ENCODE measurements at regions not wholly inside any gene's neighbourhood (a gene's known extent, or its start where the extent isn't known, plus 50 kb on each side); places are given as distances from the start of the nearest gene placed in this dataset.

- peak; percentile 32 to 65 for ATAC-seq
- TF ChIP-seq CTCF (IDR thresholded peaks at IDR 0.05), result no peak
- no peaks in the 10 kb centered on the region for H3K27me3 ChIP-seq (ENCODE audit: low read depth)
- no peak overlapping the region for H3K4me3 ChIP-seq
- no peaks in the 10 kb centered on the region for H3K36me3 ChIP-seq
- intact Hi-C loops (cut with DNase I), result no loop called here
- H3K27ac ChIP-seq, result no peak overlapping the region
- no peaks in the 10 kb centered on the region for H3K4me1 ChIP-seq
- H3K9me3 ChIP-seq, result no peaks in the 10 kb centered on the region
- DNase-seq, result no peak
Observed at GRCh38 chr5:36478646-36479317, 127.6 kb upstream of the SLC1A3 start.

- TF ChIP-seq CTCF (IDR thresholded peaks at IDR 0.05), result no peak
- H3K27me3 ChIP-seq (ENCODE audit: low read depth), result no peaks in the 10 kb centered on the region
- ATAC-seq (no peak), DNase-seq (no peak)
- no peaks in the 10 kb centered on the region for H3K4me1 ChIP-seq
- H3K36me3 ChIP-seq, result no peaks in the 10 kb centered on the region
- no peak overlapping the region for H3K27ac ChIP-seq
- H3K9me3 ChIP-seq, result no peaks in the 10 kb centered on the region
- intact Hi-C loops (cut with DNase I), result no loop called here
- H3K4me3 ChIP-seq, result no peak overlapping the region
Observed at GRCh38 chr5:36481454-36482120, 124.8 kb upstream of the SLC1A3 start.

GRCh38 chr5:36482812-36483211, 123.6 kb upstream of the SLC1A3 start:
- Histone ChIP-seq H3K9me3 (no peaks in the 10 kb centered on the region), H3K36me3 (no peaks in the 10 kb centered on the region), H3K27me3 (ENCODE audit: low read depth) (no peaks in the 10 kb centered on the region), H3K4me1 (no peaks in the 10 kb centered on the region), H3K4me3 (no peak overlapping the region), H3K27ac (no peak overlapping the region)
- intact Hi-C loops (cut with DNase I), result no loop called here
- ATAC-seq (no peak), DNase-seq (no peak)
- no peak for TF ChIP-seq CTCF (IDR thresholded peaks at IDR 0.05)

- DNase-seq, result no peak
- Histone ChIP-seq H3K36me3 (no peaks in the 10 kb centered on the region), H3K27ac (no peak overlapping the region), H3K4me1 (no peaks in the 10 kb centered on the region), H3K9me3 (no peaks in the 10 kb centered on the region), H3K4me3 (no peak overlapping the region), H3K27me3 (ENCODE audit: low read depth) (no peaks in the 10 kb centered on the region)
- intact Hi-C loops (cut with DNase I), result no loop called here
- ATAC-seq, result no peak
- no peak for TF ChIP-seq CTCF (IDR thresholded peaks at IDR 0.05)
Observed at GRCh38 chr5:36489505-36489904, 116.9 kb upstream of the SLC1A3 start.

- no peak for TF ChIP-seq CTCF (IDR thresholded peaks at IDR 0.05)
- intact Hi-C loops (cut with DNase I), result no loop called here
Observed at GRCh38 chr5:36491856-36492255, 114.5 kb upstream of the SLC1A3 start.

More at GRCh38 chr5:36491856-36492255, 114.5 kb upstream of the SLC1A3 start:
- DNase-seq, result peak; percentile 42
- Histone ChIP-seq H3K27me3 (ENCODE audit: low read depth) (no peaks in the 10 kb centered on the region), H3K36me3 (no peaks in the 10 kb centered on the region), H3K27ac (no peak overlapping the region), H3K4me3 (no peak overlapping the region), H3K9me3 (no peaks in the 10 kb centered on the region), H3K4me1 (no peaks in the 10 kb centered on the region)
- ATAC-seq, result peak; percentile 47 to 53

Data from lower lobe of right lung (tissue), 2 donors.